AG08395 (cell line): ENCODE measurements at regions not wholly inside any gene's neighbourhood (a gene's known extent, or its start where the extent isn't known, plus 50 kb on each side); places are given as distances from the start of the nearest gene placed in this dataset.
A peak's percentile ranks its signal among the peaks of the same experiment; 100 is the strongest.

Experiments used
- DNase-seq: peaks from one replicate; pipeline ENCODE4 v3.0.0; 2012; ENCODE audit warnings: mixed read lengths, low spot score

DNA sequence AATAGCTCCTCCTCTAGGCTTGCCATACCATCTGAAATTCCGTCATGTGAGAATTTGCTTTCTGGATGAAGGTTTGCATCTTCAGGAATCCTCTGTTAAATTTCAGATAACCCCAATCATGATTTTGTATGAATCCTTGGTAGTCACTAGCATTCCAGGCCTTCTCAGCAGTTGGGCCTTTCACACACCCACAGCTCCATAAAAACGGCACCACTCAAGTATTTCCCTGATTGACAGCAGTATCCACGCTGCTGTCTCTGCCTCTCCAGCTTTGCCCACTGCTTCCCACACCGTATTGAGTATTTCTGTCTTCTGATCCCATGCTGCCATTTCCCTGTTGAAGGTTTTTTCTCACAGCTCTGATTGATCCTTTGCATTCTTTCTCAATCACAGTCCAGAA lies 208.7 kb upstream of the NCAM1 start:
- DNase-seq, result no peak

DNA sequence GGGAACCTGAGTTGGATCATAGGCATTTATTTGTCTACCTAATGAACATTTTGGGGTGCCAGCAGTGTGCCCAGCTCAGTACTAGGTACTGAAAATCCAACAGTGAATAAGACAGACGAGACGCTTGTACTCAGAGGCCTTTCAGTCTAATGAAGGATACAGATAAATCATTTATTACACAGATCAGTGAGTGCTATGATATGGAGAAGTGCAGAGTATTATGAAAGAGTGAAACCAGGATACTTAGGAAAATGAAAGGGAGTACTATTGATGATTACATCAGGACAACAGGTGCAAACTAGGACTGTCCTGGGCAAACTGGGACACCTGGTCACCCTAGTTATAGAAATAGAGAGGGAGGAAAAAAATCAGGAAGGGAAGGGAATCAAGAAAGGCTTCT lies 207.5 kb upstream of the NCAM1 start:
- DNase-seq, result no peak

DNA sequence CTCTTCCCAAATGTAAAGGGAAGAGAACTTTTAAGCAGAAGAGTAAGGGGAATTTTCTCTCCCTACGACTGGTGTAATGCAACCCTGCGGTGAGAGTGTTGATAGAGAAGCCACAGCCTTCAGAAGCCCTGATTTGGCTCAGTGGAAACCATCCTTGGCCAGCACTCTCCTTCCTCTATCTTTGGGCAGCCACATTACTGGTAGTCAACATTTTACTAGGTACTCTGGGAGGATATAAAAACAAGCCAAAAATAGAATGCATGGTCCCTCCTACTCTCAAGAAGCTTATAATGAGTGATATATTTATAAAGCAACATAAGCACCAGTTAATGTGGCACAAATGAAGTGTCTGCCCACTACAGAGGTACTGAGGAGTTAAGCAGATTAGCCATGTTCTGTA lies 201.8 kb upstream of the NCAM1 start:
- DNase-seq, result no peak

DNA sequence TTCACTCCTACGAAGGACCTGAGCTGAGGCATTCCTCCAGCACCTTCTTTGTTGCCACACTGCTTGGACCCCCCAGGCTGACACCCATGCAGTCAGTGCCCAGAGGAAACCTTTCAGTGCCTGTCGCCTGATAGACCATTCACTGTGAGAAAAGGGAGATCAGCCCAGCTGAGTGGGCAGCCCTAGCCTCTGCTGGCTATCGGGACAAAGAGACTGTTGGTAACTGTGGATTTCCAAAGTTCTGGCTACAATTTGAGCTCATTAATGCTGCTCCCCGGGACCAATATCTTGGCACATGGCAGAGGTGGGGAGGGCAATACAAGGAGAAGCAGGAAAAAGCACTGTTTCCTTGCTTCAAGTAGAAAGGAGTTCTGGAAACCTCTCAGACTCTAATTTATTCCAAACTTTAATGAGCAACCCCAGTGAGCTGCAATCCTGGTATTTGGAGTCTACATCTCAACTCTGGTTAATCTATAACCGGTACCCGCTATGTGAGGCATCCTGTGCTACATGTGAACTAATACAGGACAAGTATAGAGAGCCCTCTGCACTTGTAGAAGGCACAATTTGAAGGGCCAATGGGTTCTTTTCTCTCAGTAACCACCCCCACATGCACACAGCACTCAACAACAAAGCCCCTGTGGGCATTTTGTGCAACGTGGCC lies 200.7 kb upstream of the NCAM1 start:
- no peak for DNase-seq

DNA sequence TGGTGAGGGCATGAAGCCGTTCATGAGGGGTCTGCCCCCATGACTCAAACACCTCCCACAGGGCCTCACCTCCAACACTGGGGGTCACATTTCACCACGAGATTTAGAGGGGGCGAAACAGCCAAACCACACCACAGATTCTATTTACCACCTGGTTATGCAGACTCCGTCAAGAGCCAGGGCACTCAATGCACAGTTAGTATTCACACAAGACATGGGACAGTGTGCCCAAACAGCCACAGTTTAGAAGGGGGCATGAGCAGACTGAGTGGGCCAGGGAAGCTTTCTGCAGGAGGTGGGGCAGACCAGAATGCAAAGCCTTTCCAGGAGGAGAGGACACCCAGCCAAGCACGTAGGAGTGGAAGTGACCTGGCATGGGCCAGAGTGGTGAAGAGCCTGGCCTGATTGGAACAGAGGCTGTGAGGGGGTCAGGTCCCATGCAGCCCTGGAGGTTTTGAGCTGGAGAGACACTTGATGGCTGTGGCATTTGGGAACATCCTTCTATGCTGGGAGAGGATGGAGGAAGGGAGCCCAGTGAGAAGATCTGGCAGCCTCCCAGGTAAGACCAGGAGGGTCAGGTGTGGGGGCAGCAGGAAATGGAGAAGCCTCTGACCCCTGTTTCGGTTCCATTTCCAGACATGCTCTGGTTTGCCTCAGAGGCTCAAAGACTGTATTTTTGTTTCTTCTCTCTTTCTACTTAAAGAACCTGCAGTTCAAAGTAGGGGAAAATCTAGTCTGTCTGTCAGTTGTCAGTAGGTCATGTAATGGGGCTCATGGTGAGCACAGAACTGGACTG lies 199.1 kb upstream of the NCAM1 start:
- DNase-seq, result no peak

DNA sequence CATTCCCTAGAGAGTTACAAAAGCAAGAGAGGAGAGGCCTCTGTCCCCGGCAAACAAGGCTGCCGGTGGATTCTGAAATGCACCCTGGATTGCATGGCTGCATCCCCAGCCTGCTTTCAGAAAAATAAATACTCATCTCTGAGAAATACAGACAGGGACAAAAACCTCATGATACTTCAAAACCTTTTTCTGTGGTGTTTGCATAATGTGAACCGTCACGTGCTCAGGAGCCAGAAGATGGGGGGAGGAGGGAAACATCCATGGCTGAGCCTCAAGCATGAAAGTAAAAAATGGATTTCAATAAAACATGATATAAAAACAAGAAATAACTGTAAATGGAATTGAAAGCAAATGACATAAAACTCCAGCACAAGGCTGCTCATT lies 198.5 kb upstream of the NCAM1 start:
- no peak for DNase-seq

DNA sequence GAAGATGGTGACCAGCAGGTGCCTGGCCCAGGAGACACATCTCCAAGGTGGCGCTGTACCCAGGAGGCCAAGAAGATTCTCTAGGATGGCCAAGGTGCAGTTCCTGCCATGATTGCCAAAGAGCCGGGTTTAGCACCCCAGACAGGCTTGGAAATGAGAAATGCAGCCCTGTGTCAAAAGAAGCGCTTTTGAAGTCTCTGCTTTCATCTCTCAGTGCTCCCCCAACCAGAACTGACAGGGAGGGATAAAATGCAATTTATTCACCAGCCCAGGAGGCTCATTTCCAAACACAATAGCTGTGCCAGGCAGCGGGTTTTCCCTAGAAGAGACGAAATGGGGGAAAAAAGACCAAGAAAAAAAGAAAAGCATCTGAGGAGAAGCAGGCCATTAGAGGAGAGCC lies 195.9 kb upstream of the NCAM1 start:
- no peak for DNase-seq

DNA sequence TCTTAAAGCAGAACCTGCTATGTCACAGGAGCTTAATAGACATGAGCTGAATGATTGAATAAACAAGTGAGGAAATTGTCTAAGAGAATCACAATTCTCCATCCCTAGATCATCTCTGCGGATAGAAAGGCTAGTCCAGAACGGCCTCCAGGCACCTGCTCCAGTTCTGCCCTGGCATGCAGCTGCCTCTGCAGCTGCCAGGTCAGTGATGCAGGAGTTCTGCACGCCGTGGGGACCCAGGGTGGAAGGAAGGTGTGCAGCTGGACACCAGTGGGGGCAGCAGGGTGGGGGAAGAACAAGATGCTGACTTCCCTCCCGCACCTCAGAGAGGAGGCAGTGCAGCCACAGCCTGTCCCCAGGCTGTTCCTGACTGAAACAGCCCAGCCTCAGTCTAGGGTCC lies 192.1 kb upstream of the NCAM1 start:
- no peak for DNase-seq

DNA sequence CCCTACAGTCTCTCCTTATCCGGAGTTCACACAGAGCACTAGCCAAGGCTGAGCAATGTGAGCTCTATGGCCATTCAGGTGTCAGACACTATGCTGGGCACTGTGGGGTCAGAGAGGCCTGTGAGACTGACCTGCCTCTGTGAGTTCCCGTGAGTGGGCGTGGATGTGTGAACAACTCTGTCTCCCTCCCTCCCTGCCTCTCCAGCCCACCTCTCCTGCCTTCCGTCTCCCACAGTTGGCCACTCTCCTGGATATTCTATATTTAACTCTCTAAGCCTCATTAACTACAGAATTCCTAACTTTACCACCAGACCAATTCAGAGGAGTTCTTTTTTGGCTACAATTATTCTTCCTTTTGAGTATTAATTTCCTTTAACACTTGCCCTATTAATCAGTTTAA lies 191.6 kb upstream of the NCAM1 start:
- DNase-seq, result no peak

DNA sequence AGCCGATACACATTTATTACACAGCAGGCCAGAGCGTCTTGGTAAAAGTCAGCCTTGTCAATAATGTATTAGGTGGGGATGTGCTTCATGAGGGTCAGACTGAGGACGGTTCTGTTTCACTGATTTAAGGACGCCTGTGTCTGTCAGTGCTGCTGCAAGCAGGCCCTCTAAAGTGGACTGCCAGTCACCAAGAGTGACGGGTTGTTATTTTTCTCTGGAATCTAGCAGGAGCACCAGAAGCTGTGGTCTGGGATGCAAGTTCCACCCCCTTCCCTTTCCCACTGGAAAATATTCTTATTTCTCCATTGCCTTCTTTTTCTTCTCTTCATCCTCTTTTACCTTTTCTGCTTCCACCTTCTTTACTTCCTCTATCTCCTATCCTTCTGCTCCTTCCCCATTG lies 191.2 kb upstream of the NCAM1 start:
- DNase-seq, result no peak

DNA sequence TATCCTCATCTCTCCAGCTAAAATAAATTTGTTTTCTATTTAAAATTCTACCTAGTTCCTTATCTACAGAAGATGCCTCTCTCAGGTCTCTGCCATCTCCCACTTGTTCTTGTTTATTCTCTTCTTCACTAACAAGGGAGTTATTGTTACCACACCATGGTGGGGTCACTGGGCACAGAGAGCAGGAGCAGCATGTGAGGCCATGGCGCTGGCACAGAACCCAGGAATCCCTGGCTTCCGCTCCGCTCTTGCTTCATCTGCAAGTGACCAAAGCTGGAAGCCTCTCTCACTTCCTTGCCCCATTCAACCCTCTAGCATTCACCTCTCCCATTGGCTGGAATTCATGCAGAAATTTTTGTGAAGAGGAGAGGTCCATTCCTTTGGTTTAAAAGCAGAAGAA lies 190.7 kb upstream of the NCAM1 start:
- DNase-seq, result no peak

DNA sequence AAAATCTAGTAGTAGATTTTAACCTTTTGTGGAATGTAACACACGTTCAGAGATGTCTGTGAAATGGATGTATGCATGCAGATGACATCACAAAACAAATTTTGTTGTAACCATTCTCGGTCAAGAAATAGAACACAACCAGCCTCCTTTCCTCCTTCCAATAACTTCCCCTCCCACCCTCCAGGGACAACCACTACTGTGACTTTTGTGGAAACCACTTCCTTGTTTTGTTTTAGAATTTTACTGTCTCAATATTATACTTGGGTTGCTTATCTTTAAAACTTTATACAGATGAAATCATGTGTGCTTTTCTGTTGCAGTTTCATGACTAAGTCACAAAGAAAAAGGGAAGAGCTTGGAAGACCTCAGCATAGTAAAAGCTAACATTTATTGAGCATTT lies 189.4 kb upstream of the NCAM1 start:
- no peak for DNase-seq

DNA sequence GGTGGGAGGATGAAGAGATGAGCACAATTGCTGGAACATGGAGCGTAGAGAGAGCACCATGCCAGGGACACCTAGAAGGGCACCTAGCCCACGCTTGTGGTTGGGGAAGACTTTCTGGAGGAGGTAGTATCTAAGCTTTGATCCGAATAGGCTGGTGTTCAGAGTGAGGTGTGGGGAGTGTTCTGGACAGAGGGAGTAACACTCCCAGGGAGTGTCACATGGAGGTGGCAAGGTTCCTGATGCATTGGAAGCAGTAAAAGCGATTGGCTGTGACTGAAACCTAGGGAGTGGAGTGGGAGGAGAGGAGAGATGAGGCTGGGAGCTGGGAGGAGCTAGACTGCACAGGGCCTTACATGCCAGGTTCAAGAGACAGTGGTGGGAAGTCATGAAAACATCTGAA lies 188.0 kb upstream of the NCAM1 start:
- no peak for DNase-seq

DNA sequence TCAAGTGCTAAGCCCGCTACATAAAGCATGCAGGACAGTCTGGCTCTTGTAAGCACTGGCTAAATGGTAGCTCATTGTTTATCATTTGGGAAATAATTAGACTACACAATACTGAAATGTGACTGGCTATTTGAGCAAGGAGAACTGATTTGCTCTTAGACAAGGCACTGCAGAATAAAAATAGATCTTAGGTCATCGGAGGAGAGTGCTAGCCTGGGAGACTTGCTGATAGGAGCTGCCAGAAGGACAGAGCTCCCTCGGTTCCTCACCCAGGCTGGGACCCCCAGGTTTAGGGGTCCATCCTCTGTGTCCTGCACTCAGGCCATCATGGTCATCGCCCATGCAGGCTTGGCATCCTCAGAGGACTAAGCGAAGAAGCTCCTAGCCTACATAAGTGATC lies 184.4 kb upstream of the NCAM1 start:
- DNase-seq, result no peak

DNA sequence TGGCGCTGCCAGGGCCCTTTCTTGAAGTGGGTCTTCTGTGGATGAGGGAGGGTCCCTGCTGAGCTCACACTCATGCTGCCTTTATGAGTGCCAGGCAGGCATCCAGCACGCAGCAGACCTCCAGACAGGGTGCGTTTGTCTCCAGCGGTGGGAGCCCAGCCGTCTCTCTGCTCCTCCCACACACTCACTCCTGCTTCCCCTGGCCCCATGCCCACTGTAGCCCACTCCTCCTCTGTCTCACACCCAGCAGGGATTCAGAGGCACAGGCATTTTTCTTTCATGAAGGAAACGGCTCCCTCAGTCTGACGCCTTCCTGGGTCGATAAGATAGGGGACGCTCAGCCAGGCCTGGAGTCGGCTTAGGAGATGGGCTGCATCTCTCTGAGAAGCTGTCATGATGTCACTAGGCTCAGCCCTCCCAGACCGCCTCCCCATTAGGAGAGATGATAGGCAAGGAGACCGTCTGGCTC lies 183.9 kb upstream of the NCAM1 start:
- no peak for DNase-seq

DNA sequence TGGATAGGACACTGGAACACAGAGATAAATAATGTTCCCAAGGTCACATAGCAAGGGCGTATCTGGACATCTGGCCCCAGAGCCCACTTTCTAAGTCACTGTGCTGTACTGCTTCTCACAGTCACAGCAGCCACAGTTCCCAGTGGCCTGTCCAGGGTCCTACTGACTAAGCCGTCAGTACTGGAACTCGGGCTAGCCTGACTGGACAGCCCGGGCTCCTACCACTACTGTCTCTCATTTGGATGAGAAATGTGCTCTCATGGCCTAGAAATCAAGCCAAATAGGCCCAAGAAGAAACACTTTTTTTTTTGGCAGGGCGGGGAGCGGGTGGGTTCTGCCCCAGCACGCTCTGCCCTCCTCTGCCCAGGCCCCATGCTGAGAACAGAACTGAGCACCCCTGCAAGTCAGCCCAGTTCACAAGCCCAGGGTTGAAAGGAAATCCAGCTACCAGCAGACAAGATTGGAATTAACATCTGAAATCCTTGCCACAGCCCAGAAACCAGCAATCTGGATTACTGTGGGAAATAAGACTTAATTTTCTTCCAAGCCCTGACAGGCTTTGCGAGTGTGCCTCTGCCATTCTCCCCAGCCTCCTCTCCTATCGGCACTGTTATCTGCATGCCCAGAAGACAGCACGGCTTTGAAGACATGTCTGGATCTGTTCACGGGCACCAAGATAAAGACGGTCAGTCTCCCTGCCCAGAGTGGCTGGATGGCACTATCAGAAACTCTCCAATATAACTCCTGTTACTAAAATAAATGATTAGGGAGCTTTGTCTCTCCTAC lies 182.9 kb upstream of the NCAM1 start:
- no peak for DNase-seq

DNA sequence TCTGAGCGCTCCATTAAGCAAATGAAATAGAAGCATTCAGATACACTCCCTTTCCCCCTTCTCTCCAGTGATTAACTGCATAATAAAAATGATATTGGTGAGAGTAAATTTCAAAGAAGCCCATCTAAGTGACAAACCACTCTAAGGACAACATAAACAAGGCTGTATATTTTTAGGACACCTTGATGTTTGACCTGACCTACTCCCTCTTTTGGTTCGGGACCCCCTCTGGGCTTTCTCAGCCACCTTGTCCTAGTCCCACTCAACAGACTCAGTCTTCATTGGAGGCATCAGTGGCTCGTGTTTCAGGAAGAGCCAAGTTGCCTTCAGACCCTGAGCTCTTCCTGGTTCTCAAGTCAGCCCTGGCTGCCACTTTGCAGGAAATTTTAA lies 182.3 kb upstream of the NCAM1 start:
- no peak for DNase-seq

DNA sequence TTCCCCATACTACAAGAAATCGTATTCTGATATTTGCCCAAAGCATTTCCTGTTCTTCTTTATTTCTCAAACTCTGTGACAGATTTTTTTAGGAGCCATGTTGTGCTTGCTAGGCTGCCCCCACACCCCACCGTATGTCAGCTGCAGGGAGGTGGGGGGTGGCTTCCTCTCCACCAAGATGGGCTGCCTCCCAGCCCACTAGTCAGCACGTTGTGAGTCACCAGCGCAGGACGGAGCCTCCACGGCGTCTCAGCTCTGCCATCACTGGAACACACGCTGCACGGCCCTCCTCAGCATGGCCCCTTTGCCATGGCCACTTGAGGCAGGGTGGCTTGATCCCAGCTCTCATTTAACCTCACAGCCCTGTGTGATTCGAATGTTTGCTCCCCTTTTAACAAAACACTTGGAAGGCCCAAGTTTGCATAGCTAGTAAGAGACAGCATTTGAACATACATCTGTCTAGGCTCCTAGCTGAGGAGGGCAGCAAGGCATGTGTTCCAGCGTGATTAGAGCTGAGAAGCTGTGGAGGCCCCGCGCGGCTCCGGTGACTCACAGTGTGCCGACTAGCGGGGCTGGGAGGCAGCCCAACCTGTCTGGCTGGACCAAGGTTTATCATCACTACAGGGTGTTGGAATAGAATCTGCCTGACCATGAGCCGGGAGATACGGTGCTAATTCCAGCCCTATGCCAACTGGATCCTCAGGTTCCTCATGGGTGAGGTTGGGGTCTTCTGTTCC lies 180.7 kb upstream of the NCAM1 start:
- DNase-seq, result peak; percentile 27

DNA sequence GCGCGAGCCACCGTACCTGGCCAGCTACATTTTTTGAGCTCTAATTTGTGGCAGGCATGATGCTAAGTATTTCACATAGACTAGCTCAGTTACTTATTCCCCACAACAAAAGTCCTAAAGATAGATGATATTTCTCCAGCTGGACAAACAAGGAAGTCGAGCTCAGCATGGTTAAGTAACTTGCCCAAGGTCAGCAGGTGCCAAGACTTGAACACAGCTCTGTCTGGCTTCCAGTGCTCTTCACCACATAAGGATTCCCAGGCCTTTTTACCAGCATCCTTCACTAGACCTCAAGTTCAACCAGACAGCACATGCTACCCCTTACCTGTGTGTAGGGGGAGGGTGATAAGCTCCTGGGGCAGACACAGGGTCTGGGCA lies 177.3 kb upstream of the NCAM1 start:
- no peak for DNase-seq

DNA sequence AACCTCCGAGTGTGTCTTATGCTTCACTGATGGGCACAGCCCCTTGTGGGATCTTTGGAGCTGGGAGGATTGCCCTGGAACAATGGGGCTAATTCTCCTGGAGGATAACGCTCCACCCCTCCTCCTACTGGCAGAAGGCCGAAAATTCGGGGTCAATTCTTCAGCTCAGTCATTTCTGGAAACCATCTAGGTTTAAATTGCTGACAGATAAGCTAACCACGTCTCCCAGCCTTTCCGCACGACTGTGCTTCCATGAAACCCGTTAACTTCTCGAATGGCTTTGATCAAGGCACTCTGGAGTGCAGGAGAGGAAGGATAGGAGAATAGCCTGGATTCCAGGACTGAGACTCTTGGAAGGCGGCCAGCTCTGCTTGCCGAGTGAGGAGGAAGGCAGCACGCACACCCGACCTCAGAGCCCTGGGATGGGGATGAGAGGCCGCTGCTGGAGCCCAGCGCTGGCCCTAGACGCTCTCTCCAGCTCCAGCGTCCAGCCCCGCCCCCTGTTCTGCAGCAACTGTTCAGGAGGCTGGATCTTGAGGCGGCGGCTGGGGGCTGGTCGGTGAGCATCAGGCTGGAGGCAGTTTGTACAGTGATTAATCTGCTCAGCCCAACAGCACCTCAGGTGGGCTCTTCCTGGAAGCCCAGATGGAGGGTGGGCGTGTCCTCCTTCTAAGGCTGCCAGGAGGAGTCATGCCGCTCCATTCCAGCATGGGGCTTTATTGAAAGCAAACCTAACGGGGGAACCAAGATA lies 176.7 kb upstream of the NCAM1 start:
- DNase-seq, result peak; percentile 83

DNA sequence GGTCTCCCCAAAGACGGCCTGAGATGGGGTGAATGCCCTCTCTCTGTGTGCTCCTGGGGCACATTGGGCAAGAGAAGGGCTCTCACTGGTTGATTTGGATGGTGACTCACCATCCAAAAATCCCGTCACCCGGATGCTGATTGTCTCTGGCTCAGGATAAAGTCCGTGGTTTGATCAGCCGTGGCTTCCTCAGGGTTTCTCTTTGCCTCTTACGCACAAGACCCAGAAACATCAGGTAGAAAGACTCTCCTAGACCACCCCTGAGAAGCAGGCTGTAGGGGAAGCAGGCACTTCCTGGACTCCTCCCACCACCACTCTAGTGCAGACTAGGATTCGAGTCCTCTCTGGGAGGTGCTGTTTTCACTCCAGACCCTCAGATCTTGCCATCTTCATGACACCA lies 176.1 kb upstream of the NCAM1 start:
- peak; percentile 84 for DNase-seq

DNA sequence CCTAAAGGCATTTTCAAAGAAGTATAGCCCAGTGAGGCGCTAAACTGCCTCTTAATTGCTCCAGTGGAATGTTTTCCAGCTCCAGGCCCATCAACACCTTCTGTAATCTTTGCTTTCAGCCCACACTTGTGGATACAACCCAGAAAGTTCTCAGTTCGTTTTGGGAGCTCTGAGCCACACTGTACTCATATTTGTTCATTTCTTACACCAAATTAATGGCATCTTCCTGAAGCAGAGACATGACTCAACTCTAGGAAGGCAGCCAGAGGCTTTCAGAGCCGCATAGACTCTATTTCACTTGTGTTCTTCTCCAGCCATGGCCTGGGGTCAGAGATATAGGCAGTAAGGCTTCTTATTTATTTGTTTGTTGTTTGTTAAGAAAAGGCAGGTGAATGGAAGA lies 175.5 kb upstream of the NCAM1 start:
- peak; percentile 87 for DNase-seq
